ENCODE measurements at regions not wholly inside any gene's neighbourhood (a gene's known extent, or its start where the extent isn't known, plus 50 kb on each side); places are given as distances from the start of the nearest gene placed in this dataset.

GRCh38 chr7:109062798-109063197, 493.1 kb downstream of the DNAJB9 start:
- Mint-ChIP-seq H3K36me3 (no peaks in the 10 kb centered on the region), H3K9me3 (peaks cover 14% of the 10 kb centered on the region), H3K4me3 (no peak overlapping the region), H3K27ac (no peak overlapping the region), H3K4me1 (no peaks in the 10 kb centered on the region)
- ATAC-seq (no peak), DNase-seq (ENCODE audit: low spot score in 2 of 2) (no peak)

- no peaks in the 10 kb centered on the region for H3K4me1 Mint-ChIP-seq
- H3K36me3 Mint-ChIP-seq: no peaks in the 10 kb centered on the region
- no peak overlapping the region for H3K27ac Mint-ChIP-seq
- DNase-seq (ENCODE audit: low spot score in 2 of 2) (no peak), ATAC-seq (no peak)
- no peak overlapping the region for H3K4me3 Mint-ChIP-seq
- peaks cover 11% of the 10 kb centered on the region for H3K9me3 Mint-ChIP-seq
Measured at GRCh38 chr7:109073543-109073942, 503.9 kb downstream of the DNAJB9 start.

GRCh38 chr7:109076396-109076972, 506.8 kb downstream of the DNAJB9 start:
- DNase-seq (ENCODE audit: low spot score in 2 of 2) (no peak), ATAC-seq (no peak)
- peaks cover 5% of the 10 kb centered on the region for H3K9me3 Mint-ChIP-seq
- no peak overlapping the region for H3K27ac Mint-ChIP-seq
- no peaks in the 10 kb centered on the region for H3K36me3 Mint-ChIP-seq
- no peak overlapping the region for H3K4me3 Mint-ChIP-seq
- H3K4me1 Mint-ChIP-seq: no peaks in the 10 kb centered on the region

- no peak for ATAC-seq
- Mint-ChIP-seq H3K4me3 (no peak overlapping the region), H3K36me3 (no peaks in the 10 kb centered on the region), H3K4me1 (no peaks in the 10 kb centered on the region), H3K9me3 (peaks cover 3% of the 10 kb centered on the region), H3K27ac (no peak overlapping the region)
- no peak for DNase-seq (ENCODE audit: low spot score in 2 of 2)
Measured at GRCh38 chr7:109091042-109091441, 521.4 kb downstream of the DNAJB9 start.

GRCh38 chr7:109092268-109092667, 522.6 kb downstream of the DNAJB9 start:
- Mint-ChIP-seq H3K4me3 (no peak overlapping the region), H3K36me3 (no peaks in the 10 kb centered on the region), H3K27ac (no peak overlapping the region), H3K9me3 (peaks cover 3% of the 10 kb centered on the region), H3K4me1 (no peaks in the 10 kb centered on the region)
- DNase-seq (ENCODE audit: low spot score in 2 of 2) (no peak), ATAC-seq (no peak)

- Mint-ChIP-seq H3K4me1 (no peaks in the 10 kb centered on the region), H3K36me3 (no peaks in the 10 kb centered on the region), H3K9me3 (peaks cover 6% of the 10 kb centered on the region), H3K4me3 (no peak overlapping the region), H3K27ac (no peak overlapping the region)
- DNase-seq (ENCODE audit: low spot score in 2 of 2) (no peak), ATAC-seq (no peak)
Measured at GRCh38 chr7:109101332-109101731, 531.7 kb downstream of the DNAJB9 start.

- ATAC-seq (no peak), DNase-seq (ENCODE audit: low spot score in 2 of 2) (no peak)
- H3K36me3 Mint-ChIP-seq: no peaks in the 10 kb centered on the region
- peaks cover 13% of the 10 kb centered on the region for H3K9me3 Mint-ChIP-seq
- H3K4me3 Mint-ChIP-seq: no peak overlapping the region
- H3K4me1 Mint-ChIP-seq: no peaks in the 10 kb centered on the region
- H3K27ac Mint-ChIP-seq: no peak overlapping the region
Measured at GRCh38 chr7:109109558-109109957, 539.9 kb downstream of the DNAJB9 start.

GRCh38 chr7:109111086-109111485, 541.4 kb downstream of the DNAJB9 start:
- no peak overlapping the region for H3K4me3 Mint-ChIP-seq
- no peaks in the 10 kb centered on the region for H3K4me1 Mint-ChIP-seq
- no peaks in the 10 kb centered on the region for H3K36me3 Mint-ChIP-seq
- H3K9me3 Mint-ChIP-seq: peaks cover 15% of the 10 kb centered on the region
- no peak overlapping the region for H3K27ac Mint-ChIP-seq
- ATAC-seq (no peak), DNase-seq (ENCODE audit: low spot score in 2 of 2) (no peak)

- Mint-ChIP-seq H3K4me3 (no peak overlapping the region), H3K4me1 (no peaks in the 10 kb centered on the region), H3K9me3 (peaks cover 8% of the 10 kb centered on the region), H3K27ac (no peak overlapping the region), H3K36me3 (no peaks in the 10 kb centered on the region)
- DNase-seq (ENCODE audit: low spot score in 2 of 2): no peak
- ATAC-seq: no peak
Measured at GRCh38 chr7:109121599-109122300, 552.1 kb downstream of the DNAJB9 start.

- no peak for DNase-seq (ENCODE audit: low spot score in 2 of 2)
- Mint-ChIP-seq H3K36me3 (no peaks in the 10 kb centered on the region), H3K4me1 (no peaks in the 10 kb centered on the region)
Measured at GRCh38 chr7:109125001-109125400, 555.3 kb downstream of the DNAJB9 start.

GRCh38 chr7:109126404-109127050, 556.9 kb downstream of the DNAJB9 start:
- Mint-ChIP-seq H3K4me1 (no peaks in the 10 kb centered on the region), H3K27ac (no peak overlapping the region), H3K9me3 (peaks cover 17% of the 10 kb centered on the region), H3K4me3 (no peak overlapping the region), H3K36me3 (no peaks in the 10 kb centered on the region)
- no peak for DNase-seq (ENCODE audit: low spot score in 2 of 2)
- no peak for ATAC-seq

More at GRCh38 chr7:109125001-109125400, 555.3 kb downstream of the DNAJB9 start:
- H3K4me3 Mint-ChIP-seq: no peak overlapping the region
- peaks cover 14% of the 10 kb centered on the region for H3K9me3 Mint-ChIP-seq
- no peak overlapping the region for H3K27ac Mint-ChIP-seq
- no peak for ATAC-seq

- ATAC-seq: no peak
- no peak overlapping the region for H3K4me3 Mint-ChIP-seq
- DNase-seq (ENCODE audit: low spot score in 2 of 2): no peak
- no peaks in the 10 kb centered on the region for H3K36me3 Mint-ChIP-seq
- no peak overlapping the region for H3K27ac Mint-ChIP-seq
- H3K9me3 Mint-ChIP-seq: peaks cover 21% of the 10 kb centered on the region
- H3K4me1 Mint-ChIP-seq: no peaks in the 10 kb centered on the region
Measured at GRCh38 chr7:109127145-109127544, 557.5 kb downstream of the DNAJB9 start.

GRCh38 chr7:109131141-109131540, 561.5 kb downstream of the DNAJB9 start:
- H3K9me3 Mint-ChIP-seq: peaks cover 27% of the 10 kb centered on the region
- no peak overlapping the region for H3K4me3 Mint-ChIP-seq
- ATAC-seq: no peak
- H3K4me1 Mint-ChIP-seq: no peaks in the 10 kb centered on the region
- H3K27ac Mint-ChIP-seq: no peak overlapping the region
- DNase-seq (ENCODE audit: low spot score in 2 of 2): no peak
- H3K36me3 Mint-ChIP-seq: no peaks in the 10 kb centered on the region

- no peak for DNase-seq (ENCODE audit: low spot score in 2 of 2)
- Mint-ChIP-seq H3K4me3 (no peak overlapping the region), H3K36me3 (no peaks in the 10 kb centered on the region), H3K4me1 (no peaks in the 10 kb centered on the region), H3K9me3 (peaks cover 34% of the 10 kb centered on the region), H3K27ac (no peak overlapping the region)
- ATAC-seq: no peak
Measured at GRCh38 chr7:109136893-109137292, 567.2 kb downstream of the DNAJB9 start.

GRCh38 chr7:109154748-109155147, 585.1 kb downstream of the DNAJB9 start:
- H3K9me3 Mint-ChIP-seq: peaks cover 18% of the 10 kb centered on the region
- H3K36me3 Mint-ChIP-seq: no peaks in the 10 kb centered on the region
- no peak for ATAC-seq
- H3K4me1 Mint-ChIP-seq: no peaks in the 10 kb centered on the region
- no peak for DNase-seq (ENCODE audit: low spot score in 2 of 2)
- H3K27ac Mint-ChIP-seq: no peak overlapping the region
- H3K4me3 Mint-ChIP-seq: no peak overlapping the region

- no peak for DNase-seq (ENCODE audit: low spot score in 2 of 2)
- Mint-ChIP-seq H3K27ac (no peak overlapping the region), H3K36me3 (no peaks in the 10 kb centered on the region), H3K9me3 (peaks cover 16% of the 10 kb centered on the region), H3K4me1 (no peaks in the 10 kb centered on the region), H3K4me3 (no peak overlapping the region)
- no peak for ATAC-seq
Measured at GRCh38 chr7:109158246-109158645, 588.6 kb downstream of the DNAJB9 start.
